ENCODE measurements at regions not wholly inside any gene's neighbourhood (a gene's known extent, or its start where the extent isn't known, plus 50 kb on each side); places are given as distances from the start of the nearest gene placed in this dataset.

GRCh38 chr3:19046440-19046839 is 101.9 kb upstream of the KCNH8 start:
- TF ChIP-seq, protein P1, sequence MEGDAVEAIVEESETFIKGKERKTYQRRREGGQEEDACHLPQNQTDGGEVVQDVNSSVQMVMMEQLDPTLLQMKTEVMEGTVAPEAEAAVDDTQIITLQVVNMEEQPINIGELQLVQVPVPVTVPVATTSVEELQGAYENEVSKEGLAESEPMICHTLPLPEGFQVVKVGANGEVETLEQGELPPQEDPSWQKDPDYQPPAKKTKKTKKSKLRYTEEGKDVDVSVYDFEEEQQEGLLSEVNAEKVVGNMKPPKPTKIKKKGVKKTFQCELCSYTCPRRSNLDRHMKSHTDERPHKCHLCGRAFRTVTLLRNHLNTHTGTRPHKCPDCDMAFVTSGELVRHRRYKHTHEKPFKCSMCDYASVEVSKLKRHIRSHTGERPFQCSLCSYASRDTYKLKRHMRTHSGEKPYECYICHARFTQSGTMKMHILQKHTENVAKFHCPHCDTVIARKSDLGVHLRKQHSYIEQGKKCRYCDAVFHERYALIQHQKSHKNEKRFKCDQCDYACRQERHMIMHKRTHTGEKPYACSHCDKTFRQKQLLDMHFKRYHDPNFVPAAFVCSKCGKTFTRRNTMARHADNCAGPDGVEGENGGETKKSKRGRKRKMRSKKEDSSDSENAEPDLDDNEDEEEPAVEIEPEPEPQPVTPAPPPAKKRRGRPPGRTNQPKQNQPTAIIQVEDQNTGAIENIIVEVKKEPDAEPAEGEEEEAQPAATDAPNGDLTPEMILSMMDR (IDR thresholded peaks at IDR 0.05) = peak; percentile 27
- TF ChIP-seq EZH2phosphoT487 (IDR thresholded peaks at IDR 0.05) (no peak), EZH2 (IDR thresholded peaks at IDR 0.05) (no peak)

All from neural progenitor cell (in vitro differentiated cells).